Activated CD4-positive, alpha-beta T cell treated with anti-CD3 and anti-CD28 coated beads, Interleukin-2, amount 10 ng/mL, durations not matched to agents 24 days and 14 days (primary cell): ENCODE measurements at regions not wholly inside any gene's neighbourhood (a gene's known extent, or its start where the extent isn't known, plus 50 kb on each side); places are given as distances from the start of the nearest gene placed in this dataset.

Experiments used
- DNase-seq: peaks from one replicate; pipeline ENCODE4 v3.0.0; 2022
- H3K27ac Mint-ChIP-seq: one replicate; pipeline ENCODE4 v1.8.0; 2022; ENCODE audit warnings: mild to moderate bottlenecking, mixed read lengths
- H3K27me3 Mint-ChIP-seq: one replicate; pipeline ENCODE4 v1.8.0; 2022; ENCODE audit warnings: mixed read lengths
- H3K36me3 Mint-ChIP-seq: one replicate; pipeline ENCODE4 v1.8.0; 2022; ENCODE audit warnings: low read depth, mild to moderate bottlenecking, mixed read lengths
- H3K4me1 Mint-ChIP-seq: one replicate; pipeline ENCODE4 v1.8.0; 2021; ENCODE audit warnings: mixed read lengths
- H3K4me3 Mint-ChIP-seq: one replicate; pipeline ENCODE4 v1.8.0; 2022; ENCODE audit warnings: mild to moderate bottlenecking, moderate library complexity, mixed read lengths
- H3K9me3 Mint-ChIP-seq: one replicate; pipeline ENCODE4 v1.8.0; 2021; ENCODE audit warnings: mixed read lengths
- intact Hi-C: fragments of 100-400 bp; cut with micrococcal nuclease; formaldehyde crosslinking; loops from one replicate; pipeline ENCODE4 v1.15.1; 2023

GRCh38 chr10:118508355-118508754 lies 87.1 kb downstream of the PRLHR start:
- H3K27me3 Mint-ChIP-seq = peaks cover 11% of the 10 kb centered on the region

GRCh38 chr10:118506671-118507590 lies 88.5 kb downstream of the PRLHR start:
- no peak for DNase-seq
- H3K36me3 Mint-ChIP-seq = no peaks in the 10 kb centered on the region
- peaks cover 4% of the 10 kb centered on the region for H3K4me1 Mint-ChIP-seq
- no peak overlapping the region for H3K4me3 Mint-ChIP-seq
- no peaks in the 10 kb centered on the region for H3K9me3 Mint-ChIP-seq
- H3K27me3 Mint-ChIP-seq = peaks cover 10% of the 10 kb centered on the region
- intact Hi-C loops = no loop called here
- no peak overlapping the region for H3K27ac Mint-ChIP-seq

More at GRCh38 chr10:118508355-118508754, 87.1 kb downstream of the PRLHR start:
- no peak overlapping the region for H3K27ac Mint-ChIP-seq
- H3K9me3 Mint-ChIP-seq = no peaks in the 10 kb centered on the region
- H3K4me1 Mint-ChIP-seq = peaks cover 4% of the 10 kb centered on the region
- H3K4me3 Mint-ChIP-seq = no peak overlapping the region
- no peak for DNase-seq
- intact Hi-C loops = no loop called here
- no peaks in the 10 kb centered on the region for H3K36me3 Mint-ChIP-seq

DNA sequence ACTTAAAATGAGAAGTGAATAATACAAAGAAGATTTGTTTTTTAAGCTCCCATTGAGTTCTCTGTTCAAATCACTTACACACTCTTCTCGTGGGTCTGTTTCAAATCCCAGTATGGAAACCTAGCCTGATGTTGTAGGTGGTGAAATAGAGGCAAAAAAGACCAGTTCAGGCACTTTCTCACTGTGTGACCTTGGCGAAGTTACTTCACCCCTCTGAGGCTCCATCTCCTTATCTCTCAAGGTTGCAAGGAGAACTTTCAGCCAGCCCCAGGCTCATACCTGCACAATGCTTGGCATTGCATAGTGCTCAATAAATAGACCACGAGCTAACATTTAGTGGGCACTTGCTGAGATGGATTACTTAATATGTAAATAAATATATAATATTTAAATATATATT lies 90.1 kb downstream of the PRLHR start:
- Mint-ChIP-seq H3K9me3 (no peaks in the 10 kb centered on the region), H3K4me3 (no peak overlapping the region), H3K27me3 (peaks cover 5% of the 10 kb centered on the region), H3K27ac (no peak overlapping the region), H3K4me1 (peaks cover 4% of the 10 kb centered on the region), H3K36me3 (no peaks in the 10 kb centered on the region)
- intact Hi-C loops = no loop called here
- DNase-seq = no peak

GRCh38 chr10:118504467-118505205 lies 90.8 kb downstream of the PRLHR start:
- no peak for DNase-seq
- Mint-ChIP-seq H3K27me3 (peaks cover 5% of the 10 kb centered on the region), H3K9me3 (no peaks in the 10 kb centered on the region), H3K27ac (no peak overlapping the region), H3K36me3 (no peaks in the 10 kb centered on the region), H3K4me1 (peaks cover 4% of the 10 kb centered on the region), H3K4me3 (no peak overlapping the region)
- intact Hi-C loops = no loop called here

GRCh38 chr10:118504044-118504443 lies 91.4 kb downstream of the PRLHR start:
- Mint-ChIP-seq H3K4me3 (no peak overlapping the region), H3K36me3 (no peaks in the 10 kb centered on the region), H3K4me1 (peaks cover 4% of the 10 kb centered on the region), H3K27ac (no peak overlapping the region), H3K9me3 (no peaks in the 10 kb centered on the region), H3K27me3 (peaks cover 5% of the 10 kb centered on the region)
- DNase-seq = no peak
- intact Hi-C loops = no loop called here

DNA sequence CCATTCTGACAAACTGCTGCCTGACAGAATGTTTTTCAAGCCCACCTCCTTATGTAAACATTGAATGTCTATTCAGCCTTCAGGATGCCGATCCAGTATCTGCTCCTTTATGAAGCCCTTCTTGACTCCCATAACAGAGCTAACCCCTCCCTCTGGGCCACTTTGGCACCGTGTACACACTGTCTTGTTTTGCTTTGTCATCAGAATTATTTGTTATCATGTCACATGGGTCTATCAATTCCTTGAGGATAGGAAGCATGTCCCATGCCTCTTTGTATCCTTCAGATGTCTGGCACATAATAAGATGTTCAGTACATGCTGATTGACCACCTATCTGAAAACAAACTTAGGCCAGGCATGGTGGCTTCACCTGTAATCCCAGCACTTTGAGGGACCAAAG lies 92.3 kb downstream of the PRLHR start:
- no peak for DNase-seq
- Mint-ChIP-seq H3K4me3 (no peak overlapping the region), H3K4me1 (peaks cover 4% of the 10 kb centered on the region), H3K9me3 (no peaks in the 10 kb centered on the region), H3K27ac (no peak overlapping the region), H3K27me3 (peaks cover 5% of the 10 kb centered on the region), H3K36me3 (no peaks in the 10 kb centered on the region)
- intact Hi-C loops = no loop called here

DNA sequence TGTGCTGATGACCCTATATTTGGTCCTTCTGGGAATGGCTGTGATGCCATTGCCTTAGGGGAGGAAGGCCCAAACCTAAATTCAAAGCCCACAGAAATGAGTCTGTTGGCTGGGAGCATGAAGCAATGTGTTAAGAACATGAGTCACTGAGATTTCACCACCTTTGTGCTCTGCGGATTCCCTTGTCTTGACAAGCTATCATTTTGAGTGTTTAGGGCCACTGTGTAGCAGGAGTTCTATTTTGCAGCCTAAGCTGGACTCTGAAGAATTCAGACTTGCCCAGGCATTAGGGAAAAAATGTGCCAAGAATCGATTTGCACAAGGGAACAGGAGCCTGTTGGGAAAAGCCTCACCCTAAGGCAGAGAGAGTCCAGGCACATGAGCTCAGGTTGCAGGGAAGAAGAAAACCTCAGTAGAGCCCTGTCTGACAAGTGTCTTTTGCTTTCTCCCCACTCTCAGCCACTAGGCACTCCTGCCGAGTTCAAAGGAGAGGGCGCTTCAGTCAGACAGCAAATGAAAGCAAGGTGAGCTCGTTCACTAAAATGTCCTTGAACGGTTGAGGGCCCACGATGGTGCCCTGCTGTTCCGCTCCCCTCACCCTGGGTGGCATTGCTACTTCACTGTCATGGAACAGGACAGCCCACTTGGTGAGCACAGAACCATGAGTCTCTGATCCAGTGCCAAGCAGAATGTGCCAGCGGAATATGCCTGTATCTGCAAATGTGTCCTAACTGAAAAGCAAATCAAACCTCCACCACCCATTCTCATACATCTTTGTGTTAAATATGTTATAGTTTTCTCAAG lies 93.6 kb downstream of the PRLHR start:
- Mint-ChIP-seq H3K27me3 (peaks cover 5% of the 10 kb centered on the region), H3K9me3 (no peaks in the 10 kb centered on the region), H3K4me1 (peaks cover 4% of the 10 kb centered on the region), H3K27ac (no peak overlapping the region), H3K36me3 (no peaks in the 10 kb centered on the region), H3K4me3 (no peak overlapping the region)
- no peak for DNase-seq
- intact Hi-C loops = no loop called here

- Mint-ChIP-seq H3K36me3 (no peaks in the 10 kb centered on the region), H3K4me1 (peaks cover 4% of the 10 kb centered on the region), H3K4me3 (no peak overlapping the region), H3K27me3 (peaks cover 5% of the 10 kb centered on the region), H3K27ac (no peak overlapping the region), H3K9me3 (no peaks in the 10 kb centered on the region)
- DNase-seq = no peak
- intact Hi-C loops = no loop called here
Observed at GRCh38 chr10:118501171-118501570, 94.3 kb downstream of the PRLHR start.

GRCh38 chr10:118500477-118501104 lies 94.9 kb downstream of the PRLHR start:
- DNase-seq = no peak
- H3K27me3 Mint-ChIP-seq = peaks cover 7% of the 10 kb centered on the region
- no peaks in the 10 kb centered on the region for H3K9me3 Mint-ChIP-seq
- H3K36me3 Mint-ChIP-seq = no peaks in the 10 kb centered on the region
- H3K4me3 Mint-ChIP-seq = no peak overlapping the region
- intact Hi-C loops = no loop called here
- peaks cover 6% of the 10 kb centered on the region for H3K4me1 Mint-ChIP-seq
- no peak overlapping the region for H3K27ac Mint-ChIP-seq

GRCh38 chr10:118499186-118499585 lies 96.3 kb downstream of the PRLHR start:
- no peak for DNase-seq
- no peak overlapping the region for H3K4me3 Mint-ChIP-seq
- H3K4me1 Mint-ChIP-seq = peaks cover 6% of the 10 kb centered on the region
- H3K36me3 Mint-ChIP-seq = no peaks in the 10 kb centered on the region
- H3K27ac Mint-ChIP-seq = no peak overlapping the region
- intact Hi-C loops = no loop called here
- peaks cover 7% of the 10 kb centered on the region for H3K27me3 Mint-ChIP-seq
- no peaks in the 10 kb centered on the region for H3K9me3 Mint-ChIP-seq

GRCh38 chr10:118498623-118499022 lies 96.8 kb downstream of the PRLHR start:
- H3K4me3 Mint-ChIP-seq = no peak overlapping the region
- H3K27ac Mint-ChIP-seq = no peak overlapping the region
- no peak for DNase-seq
- peaks cover 2% of the 10 kb centered on the region for H3K4me1 Mint-ChIP-seq
- no peaks in the 10 kb centered on the region for H3K36me3 Mint-ChIP-seq
- H3K9me3 Mint-ChIP-seq = no peaks in the 10 kb centered on the region
- peaks cover 5% of the 10 kb centered on the region for H3K27me3 Mint-ChIP-seq
- intact Hi-C loops = no loop called here

DNA sequence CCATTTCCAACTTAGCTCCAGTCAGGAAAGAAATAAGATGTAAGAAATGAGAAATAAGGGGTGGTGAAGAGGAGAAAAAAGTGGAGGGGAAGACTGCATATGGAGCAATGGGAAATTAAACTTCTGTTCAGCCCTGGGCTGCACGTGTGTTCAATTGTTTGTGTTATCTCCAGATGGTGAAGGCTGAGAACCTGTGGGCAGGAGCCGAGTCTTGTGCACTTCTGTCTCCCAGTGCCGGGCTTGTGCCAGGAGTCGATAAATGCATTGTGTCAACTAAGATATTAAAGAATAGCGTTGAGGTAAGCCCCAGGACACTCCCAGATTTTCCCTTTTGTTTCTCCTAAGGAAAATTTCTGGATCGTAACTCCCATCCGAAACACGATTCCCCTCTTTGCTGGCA lies 98.2 kb downstream of the PRLHR start:
- H3K4me1 Mint-ChIP-seq = peaks cover 2% of the 10 kb centered on the region
- intact Hi-C loops = no loop called here
- no peaks in the 10 kb centered on the region for H3K36me3 Mint-ChIP-seq
- no peak for DNase-seq
- H3K27ac Mint-ChIP-seq = no peak overlapping the region
- H3K9me3 Mint-ChIP-seq = no peaks in the 10 kb centered on the region
- H3K27me3 Mint-ChIP-seq = peaks cover 2% of the 10 kb centered on the region
- H3K4me3 Mint-ChIP-seq = no peak overlapping the region

- H3K36me3 Mint-ChIP-seq = no peaks in the 10 kb centered on the region
- DNase-seq = no peak
- H3K4me1 Mint-ChIP-seq = peaks cover 2% of the 10 kb centered on the region
- no peak overlapping the region for H3K27ac Mint-ChIP-seq
- intact Hi-C loops = no loop called here
- H3K27me3 Mint-ChIP-seq = peaks cover 2% of the 10 kb centered on the region
- no peak overlapping the region for H3K4me3 Mint-ChIP-seq
- H3K9me3 Mint-ChIP-seq = no peaks in the 10 kb centered on the region
Observed at GRCh38 chr10:118496525-118496924, 98.9 kb downstream of the PRLHR start.
